K562 (cell line): ENCODE measurements at regions not wholly inside any gene's neighbourhood (a gene's known extent, or its start where the extent isn't known, plus 50 kb on each side); places are given as distances from the start of the nearest gene placed in this dataset.
"Not testable (repeated sequence)": the region's sequence is repeated elsewhere in the genome, so short reads cannot be mapped to it uniquely, and the experiment has no call there.

Experiments used
- ATAC-seq: fragments of 200-7000 bp; cut with Tn5 transposase; 3 replicates; pipeline ENCODE4 v1.9.1; 2020; ENCODE audit warnings: moderate library complexity
- BruUV-seq: library from RNA; stranded (reverse); fragments of 400-500 nt; replicated peaks from 2 replicates; lab custom pipeline; 2021; lab: Mats Ljungman, UMichigan
- CTCF ChIA-PET: fragments of 300-600 bp; formaldehyde crosslinking; extraction: SDS; loops from one replicate; lab custom pipeline; 2021; ENCODE audit warnings: low intra/inter-chr PET ratio; lab: Yijun Ruan, JAX
- POLR2A ChIA-PET: fragments of 300-600, 350-650 bp; sonication (Branson Sonifier 250); formaldehyde crosslinking; extraction: SDS; loops from one replicate; lab custom pipeline; 2021; ENCODE audit warnings: antibody characterized with exemption, inconsistent platforms; lab: Yijun Ruan, JAX
- DNase-seq, 4 experiments: peaks; one replicate each; pipeline versions ENCODE4 v3.0.0 to v3.0.0-alpha.2; 2011 to 2018; ENCODE audit warnings: low spot score in 3 of 4, mixed read lengths in 3 of 4; ENCODE audit errors: extremely low read depth in 1 of 4
- FAIRE-seq: peaks from 2 replicates; lab custom pipeline; 2011; peaks lifted over from hg19 to GRCh38; lab: Jason Lieb, UNC
- H2AFZ ChIP-seq: 2 replicates; pipeline ENCODE4 v1.6.0; 2011; ENCODE audit warnings: low read depth, low read length, control low read depth, inconsistent platforms
- H3K27ac ChIP-seq: fragments of 200-600 bp; 3 replicates; pipeline ENCODE4 v1.8.0; 2011; ENCODE audit warnings: low read depth, mild to moderate bottlenecking, control low read depth, inconsistent platforms, low read length, moderate library complexity, mixed read lengths; ENCODE audit errors: extremely low read depth
- H3K27me3 ChIP-seq, 2 experiments: fragments of 300-600 bp in 1 of 2; 2 replicates in 1 of 2; 3 replicates in 1 of 2; pipeline versions ENCODE4 v1.6.0 to v1.8.0; 2011; ENCODE audit warnings: inconsistent platforms in 2 of 2, low read length in 2 of 2, mild to moderate bottlenecking in 1 of 2, mixed read lengths in 1 of 2, moderate library complexity in 1 of 2; ENCODE audit not compliant: control insufficient read depth in 2 of 2, insufficient read depth in 2 of 2
- H3K36me3 ChIP-seq: fragments of 300-600 bp; 3 replicates; pipeline ENCODE4 v1.8.0; 2011; ENCODE audit warnings: mild to moderate bottlenecking, low read length, inconsistent platforms; ENCODE audit not compliant: control insufficient read depth, insufficient read depth
- H3K4me1 ChIP-seq, 2 experiments: fragments of 200-600 bp in 1 of 2; replicated peaks in 1 of 2; 2 replicates in 1 of 2; 3 replicates in 1 of 2; pipeline versions ENCODE4 v1.5.1 to v1.8.0; 2011; ENCODE audit warnings: inconsistent platforms in 2 of 2, low read length in 2 of 2, mild to moderate bottlenecking in 1 of 2, mixed read lengths in 1 of 2, moderate library complexity in 1 of 2; ENCODE audit not compliant: control insufficient read depth in 2 of 2, insufficient read depth in 2 of 2
- H3K4me2 ChIP-seq: 2 replicates; pipeline ENCODE4 v1.6.1; 2011; ENCODE audit warnings: low read length, control low read depth, inconsistent platforms, mixed read lengths; ENCODE audit not compliant: insufficient read depth
- H3K4me3 ChIP-seq: fragments of 200-600 bp; sonication (generic), shearing (Covaris generic); 2 replicates; pipeline ENCODE4 v1.5.1; 2016; ENCODE audit warnings: control low read depth, inconsistent platforms
- H3K79me2 ChIP-seq: fragments of 200-600 bp; 3 replicates; pipeline ENCODE4 v1.8.0; 2011; ENCODE audit warnings: low read length, inconsistent platforms; ENCODE audit not compliant: control insufficient read depth, insufficient read depth
- H3K9ac ChIP-seq, 2 experiments: 2 replicates each; pipeline versions ENCODE4 v1.6.0 to v1.6.1; 2011; ENCODE audit warnings: low read depth in 2 of 2, low read length in 2 of 2, control low read depth in 1 of 2, inconsistent platforms in 1 of 2, mild to moderate bottlenecking in 1 of 2, mixed read lengths in 1 of 2; ENCODE audit not compliant: insufficient read depth in 1 of 2
- H3K9me1 ChIP-seq: one replicate; pipeline ENCODE4 v1.6.0; 2011; ENCODE audit warnings: inconsistent platforms, mild to moderate bottlenecking, low read length, moderate library complexity; ENCODE audit not compliant: control insufficient read depth, insufficient read depth
- H3K9me3 ChIP-seq: replicated peaks from 2 replicates; pipeline ENCODE4 v1.5.1; 2011; ENCODE audit warnings: low read depth, low read length, inconsistent platforms; ENCODE audit not compliant: control insufficient read depth, insufficient read depth
- H4K20me1 ChIP-seq: replicated peaks from 2 replicates; pipeline ENCODE4 v1.6.1; 2011; ENCODE audit warnings: low read length, inconsistent platforms, mixed read lengths; ENCODE audit not compliant: control insufficient read depth, insufficient read depth
- MIER1 ChIP-seq: fragments of 450-650 bp; IDR thresholded peaks from 2 replicates; pipeline ENCODE4 v1.6.1; 2016; ENCODE audit warnings: antibody characterized with exemption, mild to moderate bottlenecking, low read depth
- SMAD1 ChIP-seq: fragments of 150-350 bp; IDR thresholded peaks from 2 replicates; pipeline ENCODE4 v1.6.1; 2014; ENCODE audit warnings: low read length, low read depth; ENCODE audit not compliant: partially characterized antibody
- SPI1 ChIP-seq: IDR thresholded peaks from 2 replicates; pipeline ENCODE4 v1.6.1; 2011; ENCODE audit warnings: low read depth, low read length, control low read depth, borderline replicate concordance
- ZNF146 ChIP-seq: IDR thresholded peaks from one replicate; pipeline ENCODE4 v1.6.1; 2018; ENCODE audit warnings: missing compliant biosample characterization; ENCODE audit not compliant: unreplicated experiment
- WGBS: fragments of 100-300 bp; shearing (Covaris generic); methylation state at CpG from one replicate; pipeline ENCODE4 v1.1.6; 2016; ENCODE audit warnings: low coverage, mixed read lengths; ENCODE audit not compliant: insufficient coverage; ENCODE audit errors: missing lambda C conversion rate; 5-methylcytosine and 5-hydroxymethylcytosine counted together
- in situ Hi-C: fragments of 300-500 bp; cut with MboI; formaldehyde crosslinking; loops from 4 replicates; pipeline ENCODE4 v1.15.0; 2018; ENCODE audit warnings: inconsistent platforms, mixed read lengths
- intact Hi-C: fragments of 100-400 bp; cut with micrococcal nuclease; formaldehyde crosslinking; loops from 2 replicates; pipeline ENCODE4 v1.14.2; 2022
- TF ChIP-seq, protein P1 (sequence below): fragments of 250-450 bp; sonication (Bioruptor Pico); IDR thresholded peaks from 2 replicates; pipeline ENCODE4 v1.5.0; 2021; ENCODE audit warnings: mild to moderate bottlenecking, borderline replicate concordance

DNA sequence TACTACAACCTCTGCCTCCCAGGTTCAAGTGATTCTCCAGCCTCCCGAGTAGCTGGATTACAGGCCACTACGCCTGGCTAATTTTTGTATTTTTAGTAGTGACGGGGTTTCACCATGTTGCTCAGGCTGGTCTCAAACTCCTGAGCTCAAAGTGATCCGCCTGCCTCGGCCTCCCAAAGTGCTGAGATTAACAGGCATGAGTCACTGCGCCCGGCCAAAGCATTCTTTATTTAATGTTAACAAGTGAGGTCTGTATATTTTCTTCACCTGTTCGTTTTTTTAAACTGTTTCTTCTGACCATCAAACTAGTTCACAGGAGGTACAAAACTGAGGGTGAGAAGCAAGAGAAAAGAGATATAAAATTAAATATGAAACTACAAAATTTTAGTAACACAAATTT is 80.5 kb upstream of the ADGRL2 start:
- FAIRE-seq, in situ Hi-C loops, H3K4me1 ChIP-seq, CTCF ChIA-PET, H3K27me3 ChIP-seq, ATAC-seq, H3K9me1 ChIP-seq, H3K4me2 ChIP-seq, H4K20me1 ChIP-seq, H2AFZ ChIP-seq, BruUV-seq, H3K36me3 ChIP-seq, POLR2A ChIA-PET, H3K4me3 ChIP-seq, DNase-seq, H3K9me3 ChIP-seq, H3K79me2 ChIP-seq, H3K9ac ChIP-seq, intact Hi-C loops, H3K27ac ChIP-seq: not testable (repeated sequence)
- WGBS, result 0% methylated on average over 8 of the region's 8 CpGs

DNA sequence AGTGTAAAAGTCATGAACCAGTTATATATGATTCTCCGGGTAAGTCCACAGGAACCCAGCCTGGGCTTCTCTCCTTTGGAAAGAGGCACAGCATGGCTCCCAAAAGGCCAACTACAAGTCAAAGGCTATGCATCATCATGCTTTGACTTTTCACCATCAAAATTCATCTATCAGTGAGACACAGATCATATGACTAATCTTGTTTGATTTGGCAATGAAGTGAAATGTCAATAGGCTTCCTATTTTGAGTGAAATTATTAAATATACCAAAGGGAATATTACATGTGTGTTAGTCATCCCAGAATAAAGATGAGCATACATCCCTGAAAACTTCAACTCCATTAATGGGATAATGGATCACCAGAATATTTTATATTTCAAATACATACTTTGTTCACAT is 83.5 kb upstream of the ADGRL2 start:
- H3K9me3 ChIP-seq, result no peaks in the 10 kb centered on the region
- WGBS, result 7% methylated on average over 1 of the region's 1 CpG
- DNase-seq (no peak), ATAC-seq (no peak), FAIRE-seq (no peak)
- no TSS peak for BruUV-seq
- CTCF ChIA-PET, result no interaction called here
- intact Hi-C loops, result no loop called here
- H3K27me3 ChIP-seq, result no peaks in the 10 kb centered on the region
- H3K9me1 ChIP-seq, result no peaks in the 10 kb centered on the region
- no peaks in the 10 kb centered on the region for H3K79me2 ChIP-seq
- H3K4me1 ChIP-seq, result no peaks in the 10 kb centered on the region
- no peak overlapping the region for H3K27ac ChIP-seq
- H2AFZ ChIP-seq, result no peak overlapping the region
- no peak overlapping the region for H3K9ac ChIP-seq
- no peaks in the 10 kb centered on the region for H3K36me3 ChIP-seq
- no peak for TF ChIP-seq SMAD1
- TF ChIP-seq, protein P1, sequence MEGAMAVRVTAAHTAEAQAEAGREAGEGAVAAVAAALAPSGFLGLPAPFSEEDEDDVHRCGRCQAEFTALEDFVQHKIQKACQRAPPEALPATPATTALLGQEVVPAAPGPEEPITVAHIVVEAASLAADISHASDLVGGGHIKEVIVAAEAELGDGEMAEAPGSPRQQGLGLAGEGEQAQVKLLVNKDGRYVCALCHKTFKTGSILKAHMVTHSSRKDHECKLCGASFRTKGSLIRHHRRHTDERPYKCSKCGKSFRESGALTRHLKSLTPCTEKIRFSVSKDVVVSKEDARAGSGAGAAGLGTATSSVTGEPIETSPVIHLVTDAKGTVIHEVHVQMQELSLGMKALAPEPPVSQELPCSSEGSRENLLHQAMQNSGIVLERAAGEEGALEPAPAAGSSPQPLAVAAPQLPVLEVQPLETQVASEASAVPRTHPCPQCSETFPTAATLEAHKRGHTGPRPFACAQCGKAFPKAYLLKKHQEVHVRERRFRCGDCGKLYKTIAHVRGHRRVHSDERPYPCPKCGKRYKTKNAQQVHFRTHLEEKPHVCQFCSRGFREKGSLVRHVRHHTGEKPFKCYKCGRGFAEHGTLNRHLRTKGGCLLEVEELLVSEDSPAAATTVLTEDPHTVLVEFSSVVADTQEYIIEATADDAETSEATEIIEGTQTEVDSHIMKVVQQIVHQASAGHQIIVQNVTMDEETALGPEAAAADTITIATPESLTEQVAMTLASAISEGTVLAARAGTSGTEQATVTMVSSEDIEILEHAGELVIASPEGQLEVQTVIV (CRISPR knock-in tag), result no peak
- TF ChIP-seq SPI1, result no peak
- TF ChIP-seq ZNF146, result no peak
- TF ChIP-seq MIER1, result no peak
- TF ChIP-seq, all 486 proteins: peak for 0
- no peak overlapping the region for H3K4me3 ChIP-seq
- in situ Hi-C loops, result no loop called here
- POLR2A ChIA-PET, result no interaction called here
- H4K20me1 ChIP-seq, result no peaks in the 10 kb centered on the region
- H3K4me2 ChIP-seq, result no peak overlapping the region
